SK-N-SH (cell line): ENCODE measurements at regions not wholly inside any gene's neighbourhood (a gene's known extent, or its start where the extent isn't known, plus 50 kb on each side); places are given as distances from the start of the nearest gene placed in this dataset.

Source experiments
- CTCF ChIA-PET: fragments of 300-600, 350-600 bp; formaldehyde crosslinking; extraction: SDS; loops from one replicate; lab custom pipeline; 2021; lab: Yijun Ruan, JAX
- POLR2A ChIA-PET: fragments of 350-600 bp; sonication (Branson Sonifier 250); formaldehyde crosslinking; extraction: SDS; loops from one replicate; lab custom pipeline; 2020; ENCODE audit warnings: antibody characterized with exemption, inconsistent platforms; lab: Yijun Ruan, JAX
- DNase-seq: peaks from one replicate; pipeline ENCODE4 v3.0.0; 2012
- H2AFZ ChIP-seq: fragments of 200-600 bp; sonication (generic); 2 replicates; pipeline ENCODE4 v1.8.1; 2016; ENCODE audit warnings: antibody characterized with exemption, mild to moderate bottlenecking, low read depth
- H3F3A ChIP-seq: fragments of 200-600 bp; sonication (generic); replicated peaks from 2 replicates; pipeline ENCODE3; 2016; ENCODE audit warnings: antibody characterized with exemption, mild to moderate bottlenecking; ENCODE audit not compliant: insufficient read depth
- H3K27ac ChIP-seq, 2 experiments: fragments of 200-500 bp in 1 of 2; fragments of 200-600 bp in 1 of 2; sonication (Bioruptor generic) in 1 of 2; sonication (generic), shearing (Covaris generic) in 1 of 2; 2 replicates each; pipeline versions ENCODE4 v1.5.1 to v1.6.1; 2014 to 2016; ENCODE audit warnings: low read depth in 2 of 2, inconsistent platforms in 1 of 2, low read length in 1 of 2, mild to moderate bottlenecking in 1 of 2, mixed read lengths in 1 of 2
- H3K27me3 ChIP-seq: fragments of 200-600 bp; sonication (generic), shearing (Covaris generic); 2 replicates; pipeline ENCODE4 v1.6.1; 2016; ENCODE audit warnings: mixed run types; ENCODE audit not compliant: insufficient read depth
- H3K36me3 ChIP-seq, 2 experiments: fragments of 200-500 bp in 1 of 2; fragments of 200-600 bp in 1 of 2; sonication (Bioruptor generic) in 1 of 2; sonication (generic) in 1 of 2; replicated peaks in 1 of 2; 2 replicates each; pipeline versions ENCODE3 to v1.5.1; 2014 to 2016; ENCODE audit warnings: low read length in 1 of 2, mild to moderate bottlenecking in 1 of 2; ENCODE audit not compliant: insufficient read depth in 2 of 2, control insufficient read depth in 1 of 2
- H3K4me1 ChIP-seq, 2 experiments: fragments of 200-500 bp in 1 of 2; fragments of 200-600 bp in 1 of 2; sonication (Bioruptor generic) in 1 of 2; sonication (generic), shearing (Covaris generic) in 1 of 2; 2 replicates each; pipeline versions ENCODE4 v1.5.1 to v1.6.1; 2014 to 2016; ENCODE audit warnings: low read depth in 1 of 2, low read length in 1 of 2, mixed run types in 1 of 2; ENCODE audit not compliant: insufficient read depth in 2 of 2, control insufficient read depth in 1 of 2
- H3K4me2 ChIP-seq: fragments of 200-600 bp; sonication (generic), shearing (Covaris generic); 2 replicates; pipeline ENCODE4 v1.6.1; 2017; ENCODE audit warnings: mixed run types
- H3K4me3 ChIP-seq, 2 experiments: fragments of 200-500 bp in 1 of 2; fragments of 200-600 bp in 1 of 2; sonication (Bioruptor generic) in 1 of 2; sonication (generic), shearing (Covaris generic) in 1 of 2; 2 replicates each; pipeline versions ENCODE4 v1.5.1 to v1.8.1; 2014 to 2016; ENCODE audit warnings: low read depth in 2 of 2, inconsistent platforms in 1 of 2, low read length in 1 of 2, mild to moderate bottlenecking in 1 of 2, mixed read lengths in 1 of 2, moderate library complexity in 1 of 2
- H3K79me2 ChIP-seq: fragments of 200-600 bp; sonication (generic); 2 replicates; pipeline ENCODE4 v1.8.1; 2017; ENCODE audit warnings: mild to moderate bottlenecking; ENCODE audit not compliant: insufficient read depth
- H3K9ac ChIP-seq: fragments of 200-600 bp; sonication (generic); 2 replicates; pipeline ENCODE4 v1.6.1; 2017; ENCODE audit warnings: mixed run types
- H3K9me2 ChIP-seq: fragments of 200-600 bp; sonication (generic); 2 replicates; pipeline ENCODE4 v1.6.1; 2017; ENCODE audit warnings: mixed run types
- H3K9me3 ChIP-seq: fragments of 200-600 bp; sonication (generic); 2 replicates; pipeline ENCODE4 v1.6.1; 2017; ENCODE audit warnings: mixed run types, mild to moderate bottlenecking, moderate library complexity
- H4K20me1 ChIP-seq: fragments of 200-600 bp; sonication (generic); 2 replicates; pipeline ENCODE4 v1.6.1; 2017; ENCODE audit warnings: mild to moderate bottlenecking, mixed run types; ENCODE audit not compliant: insufficient read depth
- CHD2 ChIP-seq: fragments of 150-350 bp; IDR thresholded peaks from 2 replicates; pipeline ENCODE4 v1.6.1; 2018; ENCODE audit warnings: low read length; ENCODE audit not compliant: partially characterized antibody
- CTCF ChIP-seq: fragments of 200-600 bp; sonication (generic); IDR thresholded peaks from 2 replicates; pipeline ENCODE4 v1.6.1; 2017; ENCODE audit warnings: antibody characterized with exemption, mild to moderate bottlenecking, moderate library complexity
- EP300 ChIP-seq, 2 experiments: IDR thresholded peaks; 2 replicates each; pipeline versions ENCODE4 v1.4.0 to v1.6.1; 2012; ENCODE audit warnings: borderline replicate concordance in 1 of 2, low read depth in 1 of 2, low read length in 1 of 2
- EZH2phosphoT487 ChIP-seq: fragments of 200-600 bp; sonication (generic); IDR thresholded peaks from 2 replicates; pipeline ENCODE4 v1.6.1; 2017; ENCODE audit warnings: low read depth, mixed run types, mild to moderate bottlenecking, antibody characterized with exemption, moderate library complexity, borderline replicate concordance
- FOSL2 ChIP-seq: IDR thresholded peaks from 2 replicates; pipeline ENCODE4 v1.4.0; 2012; ENCODE audit warnings: low read depth, mild to moderate bottlenecking, moderate library complexity, borderline replicate concordance
- GATA2 ChIP-seq: sonication (generic); formaldehyde crosslinking; IDR thresholded peaks from 2 replicates; pipeline ENCODE4 v1.5.0; 2020; ENCODE audit warnings: mild to moderate bottlenecking, missing genetic modification reagents
- JUND ChIP-seq: IDR thresholded peaks from 2 replicates; pipeline ENCODE4 v1.4.0; 2012
- MEF2A ChIP-seq: IDR thresholded peaks from 2 replicates; pipeline ENCODE4 v1.4.0; 2012; ENCODE audit warnings: low read depth, borderline replicate concordance
- POLR2AphosphoS5 ChIP-seq: IDR thresholded peaks from 2 replicates; pipeline ENCODE4 v1.6.1; 2012; ENCODE audit warnings: low read depth, low read length
- RAD21 ChIP-seq: IDR thresholded peaks from 2 replicates; pipeline ENCODE4 v1.6.1; 2012; ENCODE audit warnings: mild to moderate bottlenecking, low read length
- REST ChIP-seq: IDR thresholded peaks from 2 replicates; pipeline ENCODE4 v1.6.1; 2012; ENCODE audit warnings: mild to moderate bottlenecking, low read depth, low read length, moderate library complexity
- RXRA ChIP-seq: IDR thresholded peaks from 2 replicates; pipeline ENCODE4 v1.4.0; 2012; ENCODE audit warnings: low read depth, mild to moderate bottlenecking, borderline replicate concordance
- SIN3A ChIP-seq: IDR thresholded peaks from 2 replicates; pipeline ENCODE4 v1.6.1; 2012; ENCODE audit warnings: low read depth, mild to moderate bottlenecking, low read length, moderate library complexity, borderline replicate concordance
- TAF1 ChIP-seq: IDR thresholded peaks from 2 replicates; pipeline ENCODE4 v1.6.1; 2012; ENCODE audit warnings: low read depth, mild to moderate bottlenecking, low read length, moderate library complexity, borderline replicate concordance
- YY1 ChIP-seq: IDR thresholded peaks from 2 replicates; pipeline ENCODE4 v1.4.0; 2012; ENCODE audit warnings: low read depth, mild to moderate bottlenecking
- WGBS: methylation state at CpG from one replicate; pipeline ENCODE4 v1.1.6; 2017; ENCODE audit warnings: low lambda C conversion rate; 5-methylcytosine and 5-hydroxymethylcytosine counted together
- TF ChIP-seq, protein P1 (sequence below): IDR thresholded peaks from 2 replicates; pipeline ENCODE4 v1.4.0; 2012; ENCODE audit warnings: low read depth
- TF ChIP-seq, protein P2 (sequence below): fragments of 150-350 bp; IDR thresholded peaks from 2 replicates; pipeline ENCODE4 v1.6.1; 2016; ENCODE audit warnings: mild to moderate bottlenecking, low read depth, low read length

- peak; percentile 7; the same call in 1 of the 2 replicates for TF ChIP-seq MEF2A
- TF ChIP-seq, protein P1, sequence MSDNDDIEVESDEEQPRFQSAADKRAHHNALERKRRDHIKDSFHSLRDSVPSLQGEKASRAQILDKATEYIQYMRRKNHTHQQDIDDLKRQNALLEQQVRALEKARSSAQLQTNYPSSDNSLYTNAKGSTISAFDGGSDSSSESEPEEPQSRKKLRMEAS, result peak; percentile 88
These were observed 191.0 kb downstream of the C1D start (continued) for GRCh38 chr2:67871686-67872412.

DNA sequence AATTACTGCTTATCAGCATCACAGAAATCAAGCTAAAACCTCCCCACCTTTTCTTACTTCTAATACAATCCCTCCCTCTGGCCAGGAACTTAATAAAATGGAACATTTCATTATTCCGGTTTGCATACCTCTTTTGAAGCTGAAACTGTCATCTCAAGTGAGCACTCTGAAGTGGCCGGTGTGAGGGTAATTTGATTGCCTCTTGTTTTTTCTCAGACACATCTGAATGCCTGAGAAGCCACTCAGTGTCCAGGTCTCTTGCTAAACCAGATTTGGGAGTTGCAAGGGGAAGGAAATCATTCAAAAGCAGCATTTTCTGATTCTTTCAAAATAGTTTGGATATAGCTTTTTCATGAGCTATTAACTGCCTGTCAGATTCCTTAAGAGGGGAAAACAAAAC lies 190.3 kb downstream of the C1D start:
- Histone ChIP-seq H3K9ac (peak overlapping the region; percentile 60; the same call in 1 of the 2 replicates), H2AFZ (peak overlapping the region; percentile 43; the same call in 1 of the 2 replicates), H3K27me3 (no peaks in the 10 kb centered on the region), H3K79me2 (no peaks in the 10 kb centered on the region), H3K4me2 (peak overlapping the region; percentile 60), H3K4me3 (no peak overlapping the region), H3K27ac (peak overlapping the region; percentile 76 to 94), H3K36me3 (no peaks in the 10 kb centered on the region), H4K20me1 (no peaks in the 10 kb centered on the region), H3F3A (peaks cover 21% of the 10 kb centered on the region), H3K9me2 (no peaks in the 10 kb centered on the region), H3K4me1 (peaks cover 17 to 37% of the 10 kb centered on the region in 2 experiments), H3K9me3 (no peaks in the 10 kb centered on the region)
- WGBS, result 74% methylated on average over 2 of the region's 2 CpGs
- DNase-seq, result no peak
- CTCF ChIA-PET, result no interaction called here
- TF ChIP-seq, protein P2, sequence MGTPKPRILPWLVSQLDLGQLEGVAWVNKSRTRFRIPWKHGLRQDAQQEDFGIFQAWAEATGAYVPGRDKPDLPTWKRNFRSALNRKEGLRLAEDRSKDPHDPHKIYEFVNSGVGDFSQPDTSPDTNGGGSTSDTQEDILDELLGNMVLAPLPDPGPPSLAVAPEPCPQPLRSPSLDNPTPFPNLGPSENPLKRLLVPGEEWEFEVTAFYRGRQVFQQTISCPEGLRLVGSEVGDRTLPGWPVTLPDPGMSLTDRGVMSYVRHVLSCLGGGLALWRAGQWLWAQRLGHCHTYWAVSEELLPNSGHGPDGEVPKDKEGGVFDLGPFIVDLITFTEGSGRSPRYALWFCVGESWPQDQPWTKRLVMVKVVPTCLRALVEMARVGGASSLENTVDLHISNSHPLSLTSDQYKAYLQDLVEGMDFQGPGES, result no peak
- TF ChIP-seq, protein P1, result no peak
- TF ChIP-seq CHD2, result no peak
- no peak for TF ChIP-seq EZH2phosphoT487
- TF ChIP-seq RAD21, result no peak
- TF ChIP-seq POLR2AphosphoS5, result no peak
- TF ChIP-seq TAF1, result no peak
- TF ChIP-seq YY1, result no peak
- TF ChIP-seq MEF2A, result no peak
- no peak for TF ChIP-seq FOSL2
- TF ChIP-seq RXRA, result no peak
- TF ChIP-seq SIN3A, result no peak
- TF ChIP-seq CTCF, result no peak
- TF ChIP-seq GATA2, result no peak
- no peak for TF ChIP-seq JUND
- no peak for TF ChIP-seq REST
- no peak for TF ChIP-seq EP300 (IDR thresholded peaks at IDR 0.05; ENCODE audit: borderline replicate concordance in 1 of 2, low read depth in 1 of 2, low read length in 1 of 2)
- POLR2A ChIA-PET, result no interaction called here
